PC-3 (cell line): ENCODE measurements at regions not wholly inside any gene's neighbourhood (a gene's known extent, or its start where the extent isn't known, plus 50 kb on each side); places are given as distances from the start of the nearest gene placed in this dataset.

Source experiments
- ATAC-seq: fragments of 200-7000 bp; cut with Tn5 transposase; 2 replicates; pipeline ENCODE4 v1.9.1; 2020; ENCODE audit warnings: mild to moderate bottlenecking, moderate library complexity
- BruUV-seq: library from RNA; stranded (reverse); fragments of 400-500 nt; replicated peaks from 2 replicates; lab custom pipeline; 2021; lab: Mats Ljungman, UMichigan
- CTCF ChIA-PET: fragments of 300-600 bp; sonication (Branson Sonifier 250); formaldehyde crosslinking; loops from one replicate; lab custom pipeline; 2022; ENCODE audit warnings: antibody characterized with exemption; lab: Charles Lee
- POLR2A ChIA-PET: fragments of 300-600 bp; sonication (Branson Sonifier 250); formaldehyde crosslinking; loops from one replicate; lab custom pipeline; 2022; ENCODE audit warnings: antibody characterized with exemption; ENCODE audit not compliant: unreplicated experiment; lab: Charles Lee
- DNase-seq: peaks from one replicate; pipeline ENCODE4 v3.0.0-alpha.2; 2015
- H2AFZ ChIP-seq: fragments of 300-600 bp; sonication (generic); 2 replicates; pipeline ENCODE4 v1.6.0; 2016; ENCODE audit warnings: antibody characterized with exemption, low read length
- H3F3A ChIP-seq: fragments of 300-600 bp; sonication (generic); one replicate; pipeline ENCODE4 v1.6.0; 2017; ENCODE audit warnings: antibody characterized with exemption, low read length, control low read depth, mild to moderate bottlenecking; ENCODE audit not compliant: unreplicated experiment
- H3K27ac ChIP-seq: fragments of 300-600 bp; sonication (generic); 2 replicates; pipeline ENCODE4 v1.5.1; 2016; ENCODE audit warnings: mild to moderate bottlenecking, low read length
- H3K27me3 ChIP-seq: fragments of 300-600 bp; sonication (generic); 2 replicates; pipeline ENCODE4 v1.6.1; 2016; ENCODE audit warnings: low read length, mixed read lengths
- H3K36me3 ChIP-seq: fragments of 300-600 bp; sonication (generic); 2 replicates; pipeline ENCODE4 v1.6.1; 2016; ENCODE audit warnings: low read depth, mixed run types, low read length, mixed read lengths
- H3K4me1 ChIP-seq: fragments of 300-600 bp; sonication (generic); 2 replicates; pipeline ENCODE4 v1.5.1; 2016; ENCODE audit warnings: low read length; ENCODE audit not compliant: insufficient read depth
- H3K4me2 ChIP-seq: fragments of 300-600 bp; sonication (generic); 2 replicates; pipeline ENCODE4 v1.6.0; 2016; ENCODE audit warnings: low read length
- H3K4me3 ChIP-seq: fragments of 300-600 bp; sonication (generic); 2 replicates; pipeline ENCODE4 v1.5.1; 2016; ENCODE audit warnings: mild to moderate bottlenecking, low read length, mixed read lengths
- H3K79me2 ChIP-seq: fragments of 300-600 bp; sonication (generic); 2 replicates; pipeline ENCODE4 v1.6.1; 2017; ENCODE audit warnings: low read length, mixed read lengths
- H3K9ac ChIP-seq: fragments of 300-600 bp; sonication (generic); 2 replicates; pipeline ENCODE4 v1.6.0; 2016; ENCODE audit warnings: mild to moderate bottlenecking, low read length
- H3K9me2 ChIP-seq: fragments of 300-600 bp; sonication (generic); replicated peaks from 2 replicates; pipeline ENCODE4 v1.6.1; 2016; ENCODE audit warnings: mixed run types, low read length, mixed read lengths
- H3K9me3 ChIP-seq: fragments of 300-600 bp; sonication (generic); 2 replicates; pipeline ENCODE4 v1.6.1; 2016; ENCODE audit warnings: low read length, mixed read lengths
- H4K20me1 ChIP-seq: fragments of 300-600 bp; sonication (generic); 2 replicates; pipeline ENCODE4 v1.6.1; 2016; ENCODE audit warnings: low read length, mixed read lengths
- CTCF ChIP-seq: fragments of 300-600 bp; sonication (generic); conservative IDR thresholded peaks from 2 replicates; pipeline ENCODE4 v1.5.1; 2017; ENCODE audit warnings: antibody characterized with exemption, low read depth, mild to moderate bottlenecking, low read length
- EZH2 ChIP-seq: fragments of 300-600 bp; sonication (generic); IDR thresholded peaks from one replicate; pipeline ENCODE4 v1.6.1; 2017; ENCODE audit warnings: antibody characterized with exemption, mild to moderate bottlenecking, low read length; ENCODE audit not compliant: unreplicated experiment
- EZH2phosphoT487 ChIP-seq: fragments of 300-600 bp; sonication (generic); IDR thresholded peaks from 2 replicates; pipeline ENCODE4 v1.6.1; 2018; ENCODE audit warnings: mild to moderate bottlenecking, antibody characterized with exemption, low read length, borderline replicate concordance
- intact Hi-C: fragments of 100-400 bp; cut with micrococcal nuclease; formaldehyde crosslinking; loops from 2 replicates; pipeline ENCODE4 v1.9.0; 2023

GRCh38 chr6:141443032-141443431 is 689.7 kb upstream of the GJE1 start:
- no peak overlapping the region for H2AFZ ChIP-seq
- H3K27ac ChIP-seq: no peak overlapping the region
- H3K36me3 ChIP-seq: no peaks in the 10 kb centered on the region
- BruUV-seq: no TSS peak
- ATAC-seq: no peak
- no peak for DNase-seq
- no peak overlapping the region for H3K4me3 ChIP-seq
- no peaks in the 10 kb centered on the region for H3K4me1 ChIP-seq
- no peaks in the 10 kb centered on the region for H3K9me2 ChIP-seq
- intact Hi-C loops: no loop called here
- no peaks in the 10 kb centered on the region for H3K79me2 ChIP-seq
- no peak overlapping the region for H3K9ac ChIP-seq
- no peaks in the 10 kb centered on the region for H3K9me3 ChIP-seq
- CTCF ChIA-PET: no interaction called here
- H4K20me1 ChIP-seq: no peaks in the 10 kb centered on the region
- no peaks in the 10 kb centered on the region for H3F3A ChIP-seq
- H3K27me3 ChIP-seq: no peaks in the 10 kb centered on the region
- TF ChIP-seq CTCF: no peak
- no peak for TF ChIP-seq EZH2
- TF ChIP-seq EZH2phosphoT487: no peak
- POLR2A ChIA-PET: no interaction called here
- no peak overlapping the region for H3K4me2 ChIP-seq

- Histone ChIP-seq H2AFZ (no peak overlapping the region), H3K36me3 (no peaks in the 10 kb centered on the region), H3K27me3 (no peaks in the 10 kb centered on the region), H3K4me2 (no peak overlapping the region), H3F3A (no peaks in the 10 kb centered on the region), H3K4me1 (no peaks in the 10 kb centered on the region), H3K79me2 (no peaks in the 10 kb centered on the region), H3K27ac (no peak overlapping the region), H3K4me3 (no peak overlapping the region), H3K9me2 (no peaks in the 10 kb centered on the region), H3K9ac (no peak overlapping the region), H4K20me1 (no peaks in the 10 kb centered on the region), H3K9me3 (no peaks in the 10 kb centered on the region)
- no peak for DNase-seq
- no peak for ATAC-seq
- intact Hi-C loops: no loop called here
- TF ChIP-seq CTCF (no peak), EZH2phosphoT487 (no peak), EZH2 (no peak)
- no TSS peak for BruUV-seq
- CTCF ChIA-PET: no interaction called here
- POLR2A ChIA-PET: no interaction called here
Measured at GRCh38 chr6:141439513-141439912, 693.2 kb upstream of the GJE1 start.

- Histone ChIP-seq H3K27me3 (no peaks in the 10 kb centered on the region), H3K4me2 (no peak overlapping the region), H3K4me1 (no peaks in the 10 kb centered on the region), H3K36me3 (no peaks in the 10 kb centered on the region), H3K4me3 (no peak overlapping the region), H2AFZ (no peak overlapping the region), H3K9ac (no peak overlapping the region), H3F3A (no peaks in the 10 kb centered on the region), H3K27ac (no peak overlapping the region), H3K9me2 (no peaks in the 10 kb centered on the region), H3K9me3 (no peaks in the 10 kb centered on the region), H3K79me2 (no peaks in the 10 kb centered on the region), H4K20me1 (no peaks in the 10 kb centered on the region)
- POLR2A ChIA-PET: no interaction called here
- ATAC-seq (no peak), DNase-seq (no peak)
- BruUV-seq: no TSS peak
- CTCF ChIA-PET: no interaction called here
- intact Hi-C loops: no loop called here
- TF ChIP-seq CTCF (no peak), EZH2 (no peak), EZH2phosphoT487 (no peak)
Measured at GRCh38 chr6:141437685-141438084, 695.0 kb upstream of the GJE1 start.
